Activated CD4-positive, alpha-beta memory T cell treated with anti-CD3 and anti-CD28 coated beads, Interleukin-2, amount 10 ng/mL, durations not matched to agents 7 days and 5 days (primary cell): ENCODE measurements at regions not wholly inside any gene's neighbourhood (a gene's known extent, or its start where the extent isn't known, plus 50 kb on each side); places are given as distances from the start of the nearest gene placed in this dataset.

Experiments used
- CTCF ChIA-PET: fragments of 350-600 bp; sonication (Branson Sonifier 250); formaldehyde crosslinking; loops from one replicate; lab custom pipeline; 2021; ENCODE audit warnings: antibody characterized with exemption, inconsistent platforms; lab: Charles Lee
- POLR2A ChIA-PET: fragments of 350-600 bp; sonication (Branson Sonifier 250); formaldehyde crosslinking; loops from one replicate; lab custom pipeline; 2021; ENCODE audit warnings: antibody characterized with exemption; lab: Charles Lee
- DNase-seq: peaks from one replicate; pipeline ENCODE4 v3.0.0-alpha.2; 2020
- H3K27ac Mint-ChIP-seq: one replicate; pipeline ENCODE4 v1.8.0; 2021; ENCODE audit warnings: mild to moderate bottlenecking, mixed read lengths
- H3K27me3 Mint-ChIP-seq: one replicate; pipeline ENCODE4 v1.8.0; 2021; ENCODE audit warnings: mixed read lengths
- H3K36me3 Mint-ChIP-seq: one replicate; pipeline ENCODE4 v1.8.0; 2021; ENCODE audit warnings: low read depth, mixed read lengths
- H3K4me1 Mint-ChIP-seq: one replicate; pipeline ENCODE4 v1.8.0; 2021; ENCODE audit warnings: mixed read lengths
- H3K4me3 Mint-ChIP-seq: one replicate; pipeline ENCODE4 v1.8.0; 2021; ENCODE audit warnings: mild to moderate bottlenecking, mixed read lengths
- H3K9me3 Mint-ChIP-seq: one replicate; pipeline ENCODE4 v1.8.0; 2021; ENCODE audit warnings: mixed read lengths

GRCh38 chr2:44107086-44107740 lies 61.5 kb upstream of the PPM1B start:
- ChIA-PET CTCF (no interaction called here), POLR2A (no interaction called here)
- no peaks in the 10 kb centered on the region for H3K36me3 Mint-ChIP-seq
- H3K9me3 Mint-ChIP-seq, result no peaks in the 10 kb centered on the region
- H3K27ac Mint-ChIP-seq, result no peak overlapping the region
- DNase-seq, result no peak
- peaks cover 2% of the 10 kb centered on the region for H3K27me3 Mint-ChIP-seq
- no peak overlapping the region for H3K4me3 Mint-ChIP-seq
- peaks cover 21% of the 10 kb centered on the region for H3K4me1 Mint-ChIP-seq

- peaks cover 2% of the 10 kb centered on the region for H3K27me3 Mint-ChIP-seq
- no peaks in the 10 kb centered on the region for H3K9me3 Mint-ChIP-seq
- no peak overlapping the region for H3K4me3 Mint-ChIP-seq
- ChIA-PET CTCF (no interaction called here), POLR2A (no interaction called here)
- H3K4me1 Mint-ChIP-seq, result peaks cover 16% of the 10 kb centered on the region
- DNase-seq, result no peak
- no peak overlapping the region for H3K27ac Mint-ChIP-seq
- H3K36me3 Mint-ChIP-seq, result no peaks in the 10 kb centered on the region
Measured at GRCh38 chr2:44107974-44108373, 60.7 kb upstream of the PPM1B start.

GRCh38 chr2:44109166-44109565 lies 59.5 kb upstream of the PPM1B start:
- no peak overlapping the region for H3K27ac Mint-ChIP-seq
- no peak for DNase-seq
- H3K27me3 Mint-ChIP-seq, result peaks cover 2% of the 10 kb centered on the region
- H3K9me3 Mint-ChIP-seq, result no peaks in the 10 kb centered on the region
- peaks cover 10% of the 10 kb centered on the region for H3K4me1 Mint-ChIP-seq
- no peaks in the 10 kb centered on the region for H3K36me3 Mint-ChIP-seq
- CTCF ChIA-PET, result no interaction called here
- H3K4me3 Mint-ChIP-seq, result no peak overlapping the region
- POLR2A ChIA-PET, result interaction anchor here (1.4 kb wide), 1 partner anchor 59 kb away, joined by 4 read pairs; the partner anchor contains the start of gene PPM1B

- CTCF ChIA-PET, result no interaction called here
- Mint-ChIP-seq H3K9me3 (no peaks in the 10 kb centered on the region), H3K27me3 (peaks cover 2% of the 10 kb centered on the region), H3K36me3 (no peaks in the 10 kb centered on the region), H3K4me1 (peaks cover 7% of the 10 kb centered on the region), H3K27ac (no peak overlapping the region), H3K4me3 (no peak overlapping the region)
- POLR2A ChIA-PET, result interaction anchor here (1.1 kb wide), 1 partner anchor 58 kb away, joined by 3 read pairs; the partner anchor contains the start of gene PPM1B
- no peak for DNase-seq
Measured at GRCh38 chr2:44110444-44110843, 58.2 kb upstream of the PPM1B start.

- Mint-ChIP-seq H3K27ac (no peak overlapping the region), H3K4me3 (no peak overlapping the region), H3K9me3 (no peaks in the 10 kb centered on the region), H3K4me1 (peaks cover 6% of the 10 kb centered on the region), H3K27me3 (peaks cover 2% of the 10 kb centered on the region), H3K36me3 (no peaks in the 10 kb centered on the region)
- DNase-seq, result no peak
- ChIA-PET CTCF (no interaction called here), POLR2A (no interaction called here)
Measured at GRCh38 chr2:44112096-44112495, 56.6 kb upstream of the PPM1B start.

- peaks cover 15% of the 10 kb centered on the region for H3K4me1 Mint-ChIP-seq
- H3K27ac Mint-ChIP-seq, result no peak overlapping the region
- no peak for DNase-seq
- peaks cover 3% of the 10 kb centered on the region for H3K9me3 Mint-ChIP-seq
- peaks cover 2% of the 10 kb centered on the region for H3K27me3 Mint-ChIP-seq
- no peak overlapping the region for H3K4me3 Mint-ChIP-seq
- ChIA-PET POLR2A (no interaction called here), CTCF (no interaction called here)
- H3K36me3 Mint-ChIP-seq, result no peaks in the 10 kb centered on the region
Measured at GRCh38 chr2:44116319-44116718, 52.4 kb upstream of the PPM1B start.

GRCh38 chr2:44118257-44118656 lies 50.4 kb upstream of the PPM1B start:
- Mint-ChIP-seq H3K4me1 (peaks cover 24% of the 10 kb centered on the region), H3K4me3 (no peak overlapping the region), H3K27me3 (no peaks in the 10 kb centered on the region), H3K27ac (no peak overlapping the region), H3K36me3 (no peaks in the 10 kb centered on the region), H3K9me3 (peaks cover 3% of the 10 kb centered on the region)
- ChIA-PET CTCF (no interaction called here), POLR2A (no interaction called here)
- peak; percentile 21 for DNase-seq
